ENCODE measurements at regions not wholly inside any gene's neighbourhood (a gene's known extent, or its start where the extent isn't known, plus 50 kb on each side); places are given as distances from the start of the nearest gene placed in this dataset.

- Mint-ChIP-seq H3K4me1 (ENCODE audit: low read depth) (no peaks in the 10 kb centered on the region), H3K9me3 (no peaks in the 10 kb centered on the region), H3K4me3 (no peak overlapping the region), H3K36me3 (ENCODE audit: low read depth) (no peaks in the 10 kb centered on the region), H3K27ac (no peak overlapping the region), H3K27me3 (ENCODE audit: low read depth) (peaks cover 15% of the 10 kb centered on the region)
- no peak for DNase-seq
- CTCF ChIA-PET, result no interaction called here
- intact Hi-C loops (cut with micrococcal nuclease), result no loop called here
These were observed 435.4 kb downstream of the MFSD1 start for GRCh38 chr3:159237226-159237625.

GRCh38 chr3:159238646-159239045, 436.8 kb downstream of the MFSD1 start:
- peaks cover 12% of the 10 kb centered on the region for H3K27me3 Mint-ChIP-seq (ENCODE audit: low read depth)
- intact Hi-C loops (cut with micrococcal nuclease), result no loop called here
- H3K36me3 Mint-ChIP-seq (ENCODE audit: low read depth), result no peaks in the 10 kb centered on the region
- no peak overlapping the region for H3K4me3 Mint-ChIP-seq
- no peaks in the 10 kb centered on the region for H3K4me1 Mint-ChIP-seq (ENCODE audit: low read depth)
- H3K9me3 Mint-ChIP-seq, result no peaks in the 10 kb centered on the region
- H3K27ac Mint-ChIP-seq, result no peak overlapping the region
- no peak for DNase-seq
- CTCF ChIA-PET, result no interaction called here

- no peak for DNase-seq
- no peak overlapping the region for H3K27ac Mint-ChIP-seq
- H3K9me3 Mint-ChIP-seq, result no peaks in the 10 kb centered on the region
- H3K4me3 Mint-ChIP-seq, result no peak overlapping the region
- H3K27me3 Mint-ChIP-seq (ENCODE audit: low read depth), result peaks cover 12% of the 10 kb centered on the region
- H3K4me1 Mint-ChIP-seq (ENCODE audit: low read depth), result no peaks in the 10 kb centered on the region
- H3K36me3 Mint-ChIP-seq (ENCODE audit: low read depth), result no peaks in the 10 kb centered on the region
- CTCF ChIA-PET, result interaction anchor here (0.7 to 1.5 kb wide), 2 partner anchors 9 to 21 kb away, joined by 3 to 8 read pairs; no protein-coding TSS in a partner anchor
- intact Hi-C loops (cut with micrococcal nuclease), result no loop called here
These were observed 437.2 kb downstream of the MFSD1 start for GRCh38 chr3:159239059-159239458.

GRCh38 chr3:159244933-159245332, 443.1 kb downstream of the MFSD1 start:
- intact Hi-C loops (cut with micrococcal nuclease), result no loop called here
- Mint-ChIP-seq H3K4me3 (no peak overlapping the region), H3K36me3 (ENCODE audit: low read depth) (no peaks in the 10 kb centered on the region), H3K9me3 (no peaks in the 10 kb centered on the region), H3K27me3 (ENCODE audit: low read depth) (no peaks in the 10 kb centered on the region), H3K27ac (no peak overlapping the region), H3K4me1 (ENCODE audit: low read depth) (no peaks in the 10 kb centered on the region)
- no peak for DNase-seq
- CTCF ChIA-PET, result interaction anchor here (1.4 kb wide), 1 partner anchor 8 kb away, joined by 6 read pairs; no protein-coding TSS in a partner anchor

GRCh38 chr3:159245871-159246270, 444.0 kb downstream of the MFSD1 start:
- no peaks in the 10 kb centered on the region for H3K4me1 Mint-ChIP-seq (ENCODE audit: low read depth)
- intact Hi-C loops (cut with micrococcal nuclease), result no loop called here

GRCh38 chr3:159246385-159246784, 444.5 kb downstream of the MFSD1 start:
- H3K27me3 Mint-ChIP-seq (ENCODE audit: low read depth), result peaks cover 5% of the 10 kb centered on the region
- no peak overlapping the region for H3K27ac Mint-ChIP-seq
- peaks cover 5% of the 10 kb centered on the region for H3K9me3 Mint-ChIP-seq
- H3K4me3 Mint-ChIP-seq, result no peak overlapping the region
- H3K36me3 Mint-ChIP-seq (ENCODE audit: low read depth), result no peaks in the 10 kb centered on the region
- intact Hi-C loops (cut with micrococcal nuclease), result no loop called here
- DNase-seq, result no peak
- H3K4me1 Mint-ChIP-seq (ENCODE audit: low read depth), result no peaks in the 10 kb centered on the region
- CTCF ChIA-PET, result interaction anchor here (1.5 kb wide), 1 partner anchor 14 kb away, joined by 3 read pairs; no protein-coding TSS in a partner anchor

More at GRCh38 chr3:159245871-159246270, 444.0 kb downstream of the MFSD1 start:
- DNase-seq, result no peak
- peaks cover 2% of the 10 kb centered on the region for H3K9me3 Mint-ChIP-seq
- H3K27ac Mint-ChIP-seq, result no peak overlapping the region
- H3K27me3 Mint-ChIP-seq (ENCODE audit: low read depth), result peaks cover 5% of the 10 kb centered on the region
- CTCF ChIA-PET, result interaction anchor here (1.5 kb wide), 1 partner anchor 14 kb away, joined by 3 read pairs; no protein-coding TSS in a partner anchor
- H3K36me3 Mint-ChIP-seq (ENCODE audit: low read depth), result no peaks in the 10 kb centered on the region
- H3K4me3 Mint-ChIP-seq, result no peak overlapping the region

- intact Hi-C loops (cut with micrococcal nuclease), result no loop called here
- Mint-ChIP-seq H3K4me3 (no peak overlapping the region), H3K36me3 (ENCODE audit: low read depth) (no peaks in the 10 kb centered on the region), H3K27me3 (ENCODE audit: low read depth) (peaks cover 5% of the 10 kb centered on the region), H3K27ac (no peak overlapping the region), H3K9me3 (peaks cover 17% of the 10 kb centered on the region), H3K4me1 (ENCODE audit: low read depth) (no peaks in the 10 kb centered on the region)
- no peak for DNase-seq
- CTCF ChIA-PET, result interaction anchor here (0.6 to 1.2 kb wide), 2 partner anchors 11 to 18 kb away, joined by 3 to 4 read pairs; no protein-coding TSS in a partner anchor
These were observed 447.8 kb downstream of the MFSD1 start for GRCh38 chr3:159249472-159250174.

GRCh38 chr3:159250961-159251360, 449.1 kb downstream of the MFSD1 start:
- H3K27ac Mint-ChIP-seq, result no peak overlapping the region
- H3K27me3 Mint-ChIP-seq (ENCODE audit: low read depth), result peaks cover 5% of the 10 kb centered on the region
- H3K9me3 Mint-ChIP-seq, result peaks cover 17% of the 10 kb centered on the region
- CTCF ChIA-PET, result interaction anchor here (2.5 kb wide), 1 partner anchor 404 kb away, joined by 12 read pairs; no protein-coding TSS in a partner anchor
- H3K4me3 Mint-ChIP-seq, result no peak overlapping the region
- H3K4me1 Mint-ChIP-seq (ENCODE audit: low read depth), result no peaks in the 10 kb centered on the region
- intact Hi-C loops (cut with micrococcal nuclease), result no loop called here
- no peaks in the 10 kb centered on the region for H3K36me3 Mint-ChIP-seq (ENCODE audit: low read depth)
- DNase-seq, result no peak

- intact Hi-C loops (cut with micrococcal nuclease), result no loop called here
- Mint-ChIP-seq H3K27ac (no peak overlapping the region), H3K36me3 (ENCODE audit: low read depth) (no peaks in the 10 kb centered on the region), H3K27me3 (ENCODE audit: low read depth) (peaks cover 5% of the 10 kb centered on the region), H3K4me3 (no peak overlapping the region), H3K4me1 (ENCODE audit: low read depth) (no peaks in the 10 kb centered on the region), H3K9me3 (peaks cover 17% of the 10 kb centered on the region)
- DNase-seq, result no peak
- CTCF ChIA-PET, result interaction anchor here (0.5 to 2.5 kb wide), 4 partner anchors 8 to 1785 kb away, joined by 3 to 12 read pairs (median 5); no protein-coding TSS in a partner anchor
These were observed 450.4 kb downstream of the MFSD1 start for GRCh38 chr3:159252274-159252673.

- no peaks in the 10 kb centered on the region for H3K36me3 Mint-ChIP-seq (ENCODE audit: low read depth)
- H3K4me1 Mint-ChIP-seq (ENCODE audit: low read depth), result no peaks in the 10 kb centered on the region
- CTCF ChIA-PET, result interaction anchor here (1.6 to 2.5 kb wide), 2 partner anchors 9 to 406 kb away, joined by 6 to 12 read pairs; no protein-coding TSS in a partner anchor
- no peak overlapping the region for H3K4me3 Mint-ChIP-seq
- peaks cover 17% of the 10 kb centered on the region for H3K9me3 Mint-ChIP-seq
- no peak overlapping the region for H3K27ac Mint-ChIP-seq
- no peak for DNase-seq
- intact Hi-C loops (cut with micrococcal nuclease), result no loop called here
- peaks cover 5% of the 10 kb centered on the region for H3K27me3 Mint-ChIP-seq (ENCODE audit: low read depth)
These were observed 451.0 kb downstream of the MFSD1 start for GRCh38 chr3:159252772-159253384.

- CTCF ChIA-PET, result no interaction called here
- intact Hi-C loops (cut with micrococcal nuclease), result no loop called here
These were observed 452.0 kb downstream of the MFSD1 start for GRCh38 chr3:159253860-159254259.

GRCh38 chr3:159257954-159258353, 456.1 kb downstream of the MFSD1 start:
- H3K4me3 Mint-ChIP-seq, result no peak overlapping the region
- H3K4me1 Mint-ChIP-seq (ENCODE audit: low read depth), result no peaks in the 10 kb centered on the region
- H3K27ac Mint-ChIP-seq, result no peak overlapping the region
- peaks cover 12% of the 10 kb centered on the region for H3K27me3 Mint-ChIP-seq (ENCODE audit: low read depth)
- CTCF ChIA-PET, result interaction anchor here (6.6 kb wide), 1 partner anchor 413 kb away, joined by 92 read pairs; no protein-coding TSS in a partner anchor
- intact Hi-C loops (cut with micrococcal nuclease), result no loop called here
- H3K36me3 Mint-ChIP-seq (ENCODE audit: low read depth), result no peaks in the 10 kb centered on the region
- H3K9me3 Mint-ChIP-seq, result peaks cover 4% of the 10 kb centered on the region
- no peak for DNase-seq

More at GRCh38 chr3:159253860-159254259, 452.0 kb downstream of the MFSD1 start:
- no peaks in the 10 kb centered on the region for H3K36me3 Mint-ChIP-seq (ENCODE audit: low read depth)
- no peak overlapping the region for H3K27ac Mint-ChIP-seq
- no peak for DNase-seq
- peaks cover 7% of the 10 kb centered on the region for H3K27me3 Mint-ChIP-seq (ENCODE audit: low read depth)
- H3K9me3 Mint-ChIP-seq, result peaks cover 17% of the 10 kb centered on the region
- H3K4me1 Mint-ChIP-seq (ENCODE audit: low read depth), result no peaks in the 10 kb centered on the region
- H3K4me3 Mint-ChIP-seq, result no peak overlapping the region
